Stimulated activated CD8-positive, alpha-beta memory T cell treated with anti-CD3 and anti-CD28 coated beads, Interleukin-15, amount 100 ng/mL, for 48 hours (primary cell): ENCODE measurements at regions not wholly inside any gene's neighbourhood (a gene's known extent, or its start where the extent isn't known, plus 50 kb on each side); places are given as distances from the start of the nearest gene placed in this dataset.

Experiments used
- DNase-seq, 2 donors: peaks; one replicate each; pipeline ENCODE4 v3.0.0-alpha.2; 2020; ENCODE audit warnings: low read depth in 2 of 2

DNA sequence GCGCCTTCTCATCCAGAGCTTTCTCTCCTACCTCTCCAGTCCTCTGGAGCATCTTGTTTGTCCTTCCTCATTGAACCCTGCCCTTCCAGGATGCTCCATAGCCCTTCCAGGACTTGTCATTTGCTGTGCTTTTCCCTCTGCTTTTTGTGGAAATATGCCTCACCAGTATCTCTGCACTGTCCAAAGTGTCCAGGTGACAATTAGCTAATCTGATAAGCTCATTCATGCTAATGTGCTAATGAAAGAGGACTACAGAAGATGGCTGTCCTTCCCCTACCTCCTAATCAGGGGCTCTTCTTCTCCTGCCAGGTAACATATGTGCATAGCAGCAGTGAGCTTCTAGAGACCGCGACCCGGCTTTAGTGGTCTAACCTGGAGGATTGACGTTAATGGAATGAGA is 58.4 kb upstream of the OTX2 start:
- DNase-seq: no peak

- DNase-seq: no peak
These were observed 52.6 kb upstream of the OTX2 start for GRCh38 chr14:56862836-56863235.

- no peak for DNase-seq
These were observed 50.2 kb upstream of the OTX2 start for GRCh38 chr14:56860441-56860840.
